Fibroblast of lung (primary cell): ENCODE measurements at regions not wholly inside any gene's neighbourhood (a gene's known extent, or its start where the extent isn't known, plus 50 kb on each side); places are given as distances from the start of the nearest gene placed in this dataset.

Source experiments
- DNase-seq, 2 donors: peaks; one replicate each; pipeline versions ENCODE4 v3.0.0 to v3.0.0-alpha.2; 2010; ENCODE audit warnings: low read depth in 2 of 2
- H2AFZ ChIP-seq: 2 replicates; pipeline ENCODE4 v1.5.1; 2012; ENCODE audit warnings: low read length, control low read depth, inconsistent platforms
- H3K27ac ChIP-seq: 2 replicates; pipeline ENCODE4 v1.5.1; 2011; ENCODE audit warnings: low read length, control low read depth; ENCODE audit not compliant: insufficient read depth
- H3K27me3 ChIP-seq: 2 replicates; pipeline ENCODE4 v1.5.1; 2011; ENCODE audit warnings: mild to moderate bottlenecking, low read length; ENCODE audit not compliant: control insufficient read depth, insufficient read depth
- H3K36me3 ChIP-seq: 2 replicates; pipeline ENCODE4 v1.5.1; 2011; ENCODE audit warnings: low read length; ENCODE audit not compliant: control insufficient read depth, insufficient read depth
- H3K4me1 ChIP-seq: 2 replicates; pipeline ENCODE4 v1.5.1; 2011; ENCODE audit warnings: low read length; ENCODE audit not compliant: control insufficient read depth, insufficient read depth; ENCODE audit errors: extremely low read depth
- H3K4me2 ChIP-seq: 2 replicates; pipeline ENCODE4 v1.5.1; 2011; ENCODE audit warnings: low read length, control low read depth; ENCODE audit not compliant: insufficient read depth; ENCODE audit errors: extremely low read depth
- H3K4me3 ChIP-seq, 4 experiments: fragments of 200-600 bp in 1 of 4; sonication (generic) in 1 of 4; replicated peaks in 1 of 4; 2 replicates each; pipeline ENCODE4 v1.5.1; 2011 to 2016; ENCODE audit warnings: low read length in 4 of 4, low read depth in 3 of 4, mild to moderate bottlenecking in 3 of 4, control low read depth in 2 of 4, inconsistent platforms in 1 of 4, mixed read lengths in 1 of 4; ENCODE audit not compliant: insufficient read depth in 1 of 4; ENCODE audit errors: control extremely low read depth in 1 of 4
- H3K79me2 ChIP-seq: 2 replicates; pipeline ENCODE4 v1.5.1; 2012; ENCODE audit warnings: mild to moderate bottlenecking, low read length, inconsistent platforms; ENCODE audit not compliant: control insufficient read depth, insufficient read depth
- H3K9ac ChIP-seq: 2 replicates; pipeline ENCODE4 v1.5.1; 2011; ENCODE audit warnings: mild to moderate bottlenecking, low read length, control low read depth; ENCODE audit not compliant: insufficient read depth
- H3K9me3 ChIP-seq: 2 replicates; pipeline ENCODE4 v1.5.1; 2012; ENCODE audit warnings: low read depth, low read length; ENCODE audit not compliant: control insufficient read depth, insufficient read depth
- H4K20me1 ChIP-seq: 2 replicates; pipeline ENCODE4 v1.5.1; 2011; ENCODE audit warnings: low read length; ENCODE audit not compliant: control insufficient read depth, insufficient read depth; ENCODE audit errors: extremely low read depth
- CTCF ChIP-seq, 2 donors: IDR thresholded peaks in 1 of 2; conservative IDR thresholded peaks in 1 of 2; 1 replicate in 1 of 2; 2 replicates in 1 of 2; pipeline ENCODE4 v1.5.1; 2011 to 2012; ENCODE audit warnings: low read length in 2 of 2, control low read depth in 1 of 2, inconsistent platforms in 1 of 2, low read depth in 1 of 2, mild to moderate bottlenecking in 1 of 2
- EZH2 ChIP-seq: IDR thresholded peaks from 2 replicates; pipeline ENCODE4 v1.5.1; 2012; ENCODE audit warnings: low read length, control low read depth, mild to moderate bottlenecking; ENCODE audit errors: missing control alignments

- H3K27me3 ChIP-seq, result no peaks in the 10 kb centered on the region
These were observed 95.2 kb downstream of the MAF start for GRCh38 chr16:79505344-79505743.

GRCh38 chr16:79503511-79503910, 97.0 kb downstream of the MAF start:
- Histone ChIP-seq H3K27me3 (no peaks in the 10 kb centered on the region), H3K36me3 (no peaks in the 10 kb centered on the region), H3K9ac (no peak overlapping the region), H2AFZ (no peak overlapping the region), H3K4me2 (no peak overlapping the region), H4K20me1 (no peaks in the 10 kb centered on the region), H3K79me2 (no peaks in the 10 kb centered on the region), H3K4me1 (no peaks in the 10 kb centered on the region), H3K27ac (no peak overlapping the region), H3K4me3 (no peak overlapping the region), H3K9me3 (no peaks in the 10 kb centered on the region)
- TF ChIP-seq EZH2 (no peak), CTCF (conservative IDR thresholded peaks at IDR 0.05 in 1 of 2, IDR thresholded peaks at IDR 0.05 in 1 of 2; ENCODE audit: low read depth in 1 of 2, low read length in 2 of 2) (no peak)
- no peak for DNase-seq

More at GRCh38 chr16:79505344-79505743, 95.2 kb downstream of the MAF start:
- no peak overlapping the region for H3K27ac ChIP-seq
- no peak for DNase-seq
- TF ChIP-seq EZH2 (no peak), CTCF (conservative IDR thresholded peaks at IDR 0.05 in 1 of 2, IDR thresholded peaks at IDR 0.05 in 1 of 2; ENCODE audit: low read depth in 1 of 2, low read length in 2 of 2) (no peak)
- H3K36me3 ChIP-seq, result no peaks in the 10 kb centered on the region
- H3K4me1 ChIP-seq, result no peaks in the 10 kb centered on the region
- no peak overlapping the region for H3K4me3 ChIP-seq
- no peaks in the 10 kb centered on the region for H3K9me3 ChIP-seq
- no peak overlapping the region for H2AFZ ChIP-seq
- H3K9ac ChIP-seq, result no peak overlapping the region
- H3K4me2 ChIP-seq, result no peak overlapping the region
- no peaks in the 10 kb centered on the region for H4K20me1 ChIP-seq
- H3K79me2 ChIP-seq, result no peaks in the 10 kb centered on the region

- TF ChIP-seq CTCF (conservative IDR thresholded peaks at IDR 0.05 in 1 of 2, IDR thresholded peaks at IDR 0.05 in 1 of 2; ENCODE audit: low read depth in 1 of 2, low read length in 2 of 2), result no peak
- no peak for TF ChIP-seq EZH2
- Histone ChIP-seq H3K4me1 (no peaks in the 10 kb centered on the region), H3K4me3 (no peak overlapping the region), H4K20me1 (no peaks in the 10 kb centered on the region), H3K27ac (no peak overlapping the region), H3K4me2 (no peak overlapping the region), H2AFZ (no peak overlapping the region), H3K9ac (no peak overlapping the region), H3K36me3 (no peaks in the 10 kb centered on the region), H3K27me3 (no peaks in the 10 kb centered on the region), H3K9me3 (no peaks in the 10 kb centered on the region), H3K79me2 (no peaks in the 10 kb centered on the region)
- no peak for DNase-seq
These were observed 99.1 kb downstream of the MAF start for GRCh38 chr16:79501446-79501845.
